Large intestine (tissue), 3 donors: ENCODE measurements at regions not wholly inside any gene's neighbourhood (a gene's known extent, or its start where the extent isn't known, plus 50 kb on each side); places are given as distances from the start of the nearest gene placed in this dataset.
A peak's percentile ranks its signal among the peaks of the same experiment; 100 is the strongest.

Source experiments
- DNase-seq, 2 donors: peaks; one replicate each; pipeline versions ENCODE4 v3.0.0 to v3.0.0-alpha.2; 2013
- H3K27ac ChIP-seq: one replicate; pipeline ENCODE4 v1.5.1; 2013; ENCODE audit warnings: low read length
- H3K27me3 ChIP-seq: 2 replicates; pipeline ENCODE4 v1.6.1; 2013; ENCODE audit warnings: low read length; ENCODE audit not compliant: control insufficient read depth, insufficient read depth
- H3K36me3 ChIP-seq: 2 replicates; pipeline ENCODE4 v1.6.1; 2013; ENCODE audit warnings: low read length; ENCODE audit not compliant: control insufficient read depth, insufficient read depth
- H3K4me1 ChIP-seq: one replicate; pipeline ENCODE4 v1.6.1; 2013; ENCODE audit warnings: low read length; ENCODE audit not compliant: control insufficient read depth, insufficient read depth
- H3K4me3 ChIP-seq: one replicate; pipeline ENCODE4 v1.5.1; 2013; ENCODE audit warnings: low read length
- H3K9me3 ChIP-seq: one replicate; pipeline ENCODE4 v1.6.1; 2013; ENCODE audit warnings: mild to moderate bottlenecking, low read depth, low read length, moderate library complexity; ENCODE audit not compliant: control insufficient read depth
- WGBS: methylation state at CpG from one replicate; pipeline ENCODE4 v1.1.5; 2013; ENCODE audit warnings: low lambda C conversion rate; ENCODE audit not compliant: insufficient coverage; 5-methylcytosine and 5-hydroxymethylcytosine counted together

- no peaks in the 10 kb centered on the region for H3K36me3 ChIP-seq
- no peaks in the 10 kb centered on the region for H3K27me3 ChIP-seq
- H3K9me3 ChIP-seq = no peaks in the 10 kb centered on the region
- H3K4me1 ChIP-seq = no peaks in the 10 kb centered on the region
- DNase-seq = peak in 1 of 2 donors; percentile 6
- H3K27ac ChIP-seq = no peak overlapping the region
- no peak overlapping the region for H3K4me3 ChIP-seq
- WGBS = no CpG with 5 or more reads among the region's 2 CpGs
Observed at GRCh38 chr2:136653861-136654260, 111.5 kb upstream of the THSD7B start.

- H3K27ac ChIP-seq = no peak overlapping the region
- no peaks in the 10 kb centered on the region for H3K27me3 ChIP-seq
- H3K9me3 ChIP-seq = no peaks in the 10 kb centered on the region
- H3K4me3 ChIP-seq = no peak overlapping the region
- DNase-seq = no peak
- no peaks in the 10 kb centered on the region for H3K4me1 ChIP-seq
- WGBS = 60% methylated on average over 1 of the region's 3 CpGs
- H3K36me3 ChIP-seq = no peaks in the 10 kb centered on the region
Observed at GRCh38 chr2:136651456-136652010, 113.8 kb upstream of the THSD7B start.

- H3K9me3 ChIP-seq = no peaks in the 10 kb centered on the region
- no peaks in the 10 kb centered on the region for H3K36me3 ChIP-seq
- WGBS = no CpG with 5 or more reads among the region's 1 CpG
- H3K4me3 ChIP-seq = no peak overlapping the region
- DNase-seq = no peak
- no peaks in the 10 kb centered on the region for H3K4me1 ChIP-seq
- no peaks in the 10 kb centered on the region for H3K27me3 ChIP-seq
- H3K27ac ChIP-seq = no peak overlapping the region
Observed at GRCh38 chr2:136647039-136647438, 118.3 kb upstream of the THSD7B start.

GRCh38 chr2:136645236-136645828 is 120.0 kb upstream of the THSD7B start:
- no peaks in the 10 kb centered on the region for H3K36me3 ChIP-seq
- 81% methylated on average over 3 of the region's 3 CpGs for WGBS
- no peak for DNase-seq

GRCh38 chr2:136639651-136640050 is 125.7 kb upstream of the THSD7B start:
- no peak for DNase-seq
- WGBS = 100% methylated on average over 1 of the region's 15 CpGs

More at GRCh38 chr2:136645236-136645828, 120.0 kb upstream of the THSD7B start:
- Histone ChIP-seq H3K9me3 (no peaks in the 10 kb centered on the region), H3K27me3 (no peaks in the 10 kb centered on the region), H3K4me1 (no peaks in the 10 kb centered on the region), H3K4me3 (no peak overlapping the region), H3K27ac (no peak overlapping the region)

GRCh38 chr2:136638193-136638592 is 127.2 kb upstream of the THSD7B start:
- H3K27ac ChIP-seq = no peak overlapping the region
- no peaks in the 10 kb centered on the region for H3K27me3 ChIP-seq
- DNase-seq = no peak
- no peaks in the 10 kb centered on the region for H3K9me3 ChIP-seq
- no peaks in the 10 kb centered on the region for H3K4me1 ChIP-seq
- no peak overlapping the region for H3K4me3 ChIP-seq
- H3K36me3 ChIP-seq = no peaks in the 10 kb centered on the region

More at GRCh38 chr2:136639651-136640050, 125.7 kb upstream of the THSD7B start:
- Histone ChIP-seq H3K4me3 (no peak overlapping the region), H3K27ac (no peak overlapping the region), H3K36me3 (no peaks in the 10 kb centered on the region), H3K27me3 (no peaks in the 10 kb centered on the region), H3K4me1 (no peaks in the 10 kb centered on the region), H3K9me3 (no peaks in the 10 kb centered on the region)

- Histone ChIP-seq H3K4me3 (no peak overlapping the region), H3K9me3 (no peaks in the 10 kb centered on the region), H3K27me3 (no peaks in the 10 kb centered on the region), H3K4me1 (no peaks in the 10 kb centered on the region), H3K36me3 (no peaks in the 10 kb centered on the region), H3K27ac (no peak overlapping the region)
- 67% methylated on average over 1 of the region's 2 CpGs for WGBS
- no peak for DNase-seq
Observed at GRCh38 chr2:136637402-136637801, 127.9 kb upstream of the THSD7B start.

- Histone ChIP-seq H3K4me1 (no peaks in the 10 kb centered on the region), H3K9me3 (no peaks in the 10 kb centered on the region), H3K4me3 (no peak overlapping the region), H3K27ac (no peak overlapping the region), H3K36me3 (no peaks in the 10 kb centered on the region), H3K27me3 (no peaks in the 10 kb centered on the region)
- 100% methylated on average over 1 of the region's 4 CpGs for WGBS
- DNase-seq = no peak
Observed at GRCh38 chr2:136628490-136628889, 136.9 kb upstream of the THSD7B start.

GRCh38 chr2:136613096-136613495 is 152.2 kb upstream of the THSD7B start:
- Histone ChIP-seq H3K27me3 (no peaks in the 10 kb centered on the region), H3K4me3 (no peak overlapping the region), H3K27ac (no peak overlapping the region), H3K36me3 (no peaks in the 10 kb centered on the region), H3K4me1 (no peaks in the 10 kb centered on the region), H3K9me3 (no peaks in the 10 kb centered on the region)
- no peak for DNase-seq
- no CpG with 5 or more reads among the region's 4 CpGs for WGBS

- no peaks in the 10 kb centered on the region for H3K27me3 ChIP-seq
- no peaks in the 10 kb centered on the region for H3K36me3 ChIP-seq
- no peak overlapping the region for H3K27ac ChIP-seq
- H3K4me3 ChIP-seq = no peak overlapping the region
- H3K4me1 ChIP-seq = no peaks in the 10 kb centered on the region
- no peaks in the 10 kb centered on the region for H3K9me3 ChIP-seq
- DNase-seq = no peak
- WGBS = no CpG with 5 or more reads among the region's 3 CpGs
Observed at GRCh38 chr2:136612079-136612478, 153.3 kb upstream of the THSD7B start.

- H3K27me3 ChIP-seq = no peaks in the 10 kb centered on the region
- H3K36me3 ChIP-seq = no peaks in the 10 kb centered on the region
- no peak overlapping the region for H3K27ac ChIP-seq
- H3K9me3 ChIP-seq = no peaks in the 10 kb centered on the region
- DNase-seq = no peak
- WGBS = no CpG with 5 or more reads among the region's 1 CpG
- no peak overlapping the region for H3K4me3 ChIP-seq
- no peaks in the 10 kb centered on the region for H3K4me1 ChIP-seq
Observed at GRCh38 chr2:136611451-136611850, 153.9 kb upstream of the THSD7B start.
